GM12878 (cell line): ENCODE measurements at regions not wholly inside any gene's neighbourhood (a gene's known extent, or its start where the extent isn't known, plus 50 kb on each side); places are given as distances from the start of the nearest gene placed in this dataset.

ENCODE experiments used
- ATAC-seq: fragments of 200-7000 bp; cut with Tn5 transposase; 3 replicates; pipeline ENCODE4 v1.9.1; 2020; ENCODE audit warnings: mild to moderate bottlenecking, moderate library complexity
- BruUV-seq: library from RNA; stranded (reverse); fragments of 400-500 nt; replicated peaks from 2 replicates; lab custom pipeline; 2021; lab: Mats Ljungman, UMichigan
- CTCF ChIA-PET: fragments of 300-600 bp; sonication (Branson Sonifier 250); formaldehyde crosslinking; extraction: SDS; loops from one replicate; lab custom pipeline; 2021; ENCODE audit warnings: inconsistent platforms; lab: Yijun Ruan, JAX
- POLR2A ChIA-PET: fragments of 350-600 bp; formaldehyde crosslinking; extraction: SDS; loops from one replicate; lab custom pipeline; 2021; ENCODE audit warnings: inconsistent platforms; lab: Charles Lee
- RAD21 ChIA-PET: fragments of 300-600 bp; sonication (Branson Sonifier 250); formaldehyde crosslinking; loops from one replicate; lab custom pipeline; 2023; ENCODE audit warnings: antibody characterized with exemption; ENCODE audit not compliant: unreplicated experiment; lab: Charles Lee
- SMC1A ChIA-PET: fragments of 300-600 bp; sonication (Branson Sonifier 250); formaldehyde crosslinking; loops from one replicate; lab custom pipeline; 2023; ENCODE audit not compliant: unreplicated experiment, uncharacterized antibody; lab: Charles Lee
- DNase-seq: peaks from one replicate; pipeline ENCODE4 v3.0.0-alpha.2; 2011; ENCODE audit warnings: low read depth, low spot score
- FAIRE-seq: peaks from 3 replicates; lab custom pipeline; 2011; peaks lifted over from hg19 to GRCh38; lab: Jason Lieb, UNC
- H2AFZ ChIP-seq: 2 replicates; pipeline ENCODE4 v1.6.0; 2011; ENCODE audit warnings: low read depth, low read length, control low read depth; ENCODE audit not compliant: control insufficient read depth
- H3K27ac ChIP-seq: 2 replicates; pipeline ENCODE4 v1.5.1; 2011; ENCODE audit warnings: control low read depth; ENCODE audit not compliant: control insufficient read depth, insufficient read depth
- H3K27me3 ChIP-seq, 2 experiments: replicated peaks in 1 of 2; 2 replicates each; pipeline versions ENCODE4 v1.6.0 to v1.6.1; 2011; ENCODE audit warnings: low read length in 1 of 2; ENCODE audit not compliant: control insufficient read depth in 2 of 2, insufficient read depth in 2 of 2
- H3K36me3 ChIP-seq, 2 experiments: 2 replicates each; pipeline ENCODE4 v1.5.1; 2011; ENCODE audit warnings: low read length in 1 of 2; ENCODE audit not compliant: control insufficient read depth in 2 of 2, insufficient read depth in 2 of 2
- H3K4me1 ChIP-seq: 2 replicates; pipeline ENCODE4 v1.6.1; 2011; ENCODE audit warnings: mild to moderate bottlenecking, low read length, moderate library complexity, mixed read lengths; ENCODE audit not compliant: control insufficient read depth, insufficient read depth
- H3K4me2 ChIP-seq: 2 replicates; pipeline ENCODE4 v1.6.0; 2011; ENCODE audit warnings: control low read depth; ENCODE audit not compliant: control insufficient read depth, insufficient read depth
- H3K4me3 ChIP-seq: fragments of 200-600 bp; sonication (generic); 2 replicates; pipeline ENCODE4 v1.5.1; 2016
- H3K79me2 ChIP-seq: 2 replicates; pipeline ENCODE4 v1.6.0; 2011; ENCODE audit warnings: low read length; ENCODE audit not compliant: control insufficient read depth, insufficient read depth
- H3K9ac ChIP-seq: 2 replicates; pipeline ENCODE4 v1.8.0; 2011; ENCODE audit warnings: low read length, control low read depth, mixed read lengths; ENCODE audit not compliant: control insufficient read depth, insufficient read depth
- H3K9me3 ChIP-seq: replicated peaks from 3 replicates; pipeline ENCODE4 v1.5.1; 2011; ENCODE audit warnings: mild to moderate bottlenecking, low read length; ENCODE audit not compliant: control insufficient read depth, insufficient read depth
- H4K20me1 ChIP-seq: 2 replicates; pipeline ENCODE4 v1.6.0; 2011; ENCODE audit not compliant: control insufficient read depth, insufficient read depth
- BCL11A ChIP-seq: IDR thresholded peaks from 2 replicates; pipeline ENCODE4 v1.6.1; 2011; ENCODE audit warnings: low read depth, low read length
- CREB1 ChIP-seq: IDR thresholded peaks from 2 replicates; pipeline ENCODE4 v1.6.1; 2012; ENCODE audit warnings: low read depth, mild to moderate bottlenecking, inconsistent platforms
- E4F1 ChIP-seq: fragments of 450-650 bp; IDR thresholded peaks from 2 replicates; pipeline ENCODE4 v1.6.1; 2018; ENCODE audit warnings: borderline replicate concordance, mild to moderate bottlenecking; ENCODE audit not compliant: partially characterized antibody
- JUNB ChIP-seq: IDR thresholded peaks from 2 replicates; pipeline ENCODE4 v1.6.1; 2016; ENCODE audit warnings: antibody characterized with exemption, mild to moderate bottlenecking
- MAX ChIP-seq: IDR thresholded peaks from 2 replicates; pipeline ENCODE4 v1.6.1; 2012; ENCODE audit warnings: low read depth, low read length, improper control_type of control experiment
- MXI1 ChIP-seq: fragments of 150-350 bp; IDR thresholded peaks from 2 replicates; pipeline ENCODE4 v1.6.1; 2011; ENCODE audit warnings: low read depth, mild to moderate bottlenecking, inconsistent platforms, low read length, improper control_type of control experiment
- NKRF ChIP-seq: fragments of 450-650 bp; conservative IDR thresholded peaks from 2 replicates; pipeline ENCODE4 v1.6.1; 2017; ENCODE audit warnings: mild to moderate bottlenecking, moderate library complexity
- POLR2AphosphoS5 ChIP-seq: IDR thresholded peaks from 2 replicates; pipeline ENCODE4 v1.6.1; 2011; ENCODE audit warnings: mild to moderate bottlenecking, low read length, inconsistent platforms
- SMAD1 ChIP-seq: fragments of 450-650 bp; IDR thresholded peaks from 2 replicates; pipeline ENCODE4 v1.6.1; 2018; ENCODE audit warnings: mild to moderate bottlenecking, low read depth; ENCODE audit not compliant: partially characterized antibody
- SMARCA5 ChIP-seq: fragments of 450-650 bp; IDR thresholded peaks from 2 replicates; pipeline ENCODE4 v1.6.1; 2017; ENCODE audit warnings: mild to moderate bottlenecking
- SUPT20H ChIP-seq: IDR thresholded peaks from 2 replicates; pipeline ENCODE4 v1.6.1; 2011; ENCODE audit warnings: low read depth, mild to moderate bottlenecking, low read length, moderate library complexity, borderline replicate concordance; ENCODE audit not compliant: control insufficient read depth
- TAF1 ChIP-seq: IDR thresholded peaks from 2 replicates; pipeline ENCODE4 v1.6.1; 2011; ENCODE audit warnings: mild to moderate bottlenecking, low read depth, low read length, borderline replicate concordance
- ZBED1 ChIP-seq: IDR thresholded peaks from 2 replicates; pipeline ENCODE4 v1.6.1; 2016; ENCODE audit warnings: borderline replicate concordance
- WGBS: methylation state at CpG from one replicate; pipeline ENCODE4 v1.1.6; 2016; ENCODE audit warnings: low lambda C conversion rate; ENCODE audit not compliant: insufficient replicate concordance, insufficient coverage; ENCODE audit errors: missing lambda C conversion rate; 5-methylcytosine and 5-hydroxymethylcytosine counted together
- in situ Hi-C: fragments of 300-500 bp; cut with MboI; formaldehyde crosslinking; loops from 9 replicates; pipeline ENCODE4 v1.14.3; 2018; ENCODE audit warnings: mixed read lengths
- intact Hi-C: fragments of 100-400 bp; cut with micrococcal nuclease; formaldehyde crosslinking; loops from one replicate; pipeline ENCODE4 v1.14.2; 2022; ENCODE audit not compliant: unreplicated experiment

GRCh38 chr12:91883811-91884210, 261.8 kb downstream of the BTG1 start:
- in situ Hi-C loops (no loop called here), intact Hi-C loops (no loop called here)
- no peaks in the 10 kb centered on the region for H4K20me1 ChIP-seq
- RAD21 ChIA-PET: no interaction called here
- H3K4me2 ChIP-seq: no peak overlapping the region
- no peak overlapping the region for H3K4me3 ChIP-seq
- no peaks in the 10 kb centered on the region for H3K4me1 ChIP-seq
- BruUV-seq: no TSS peak
- no peak for TF ChIP-seq TAF1
- TF ChIP-seq JUNB: no peak
- no peak for TF ChIP-seq MAX
- 60% methylated on average over 4 of the region's 4 CpGs for WGBS
- H3K79me2 ChIP-seq: no peaks in the 10 kb centered on the region
- H3K9me3 ChIP-seq: no peaks in the 10 kb centered on the region
- H3K27me3 ChIP-seq: no peaks in the 10 kb centered on the region
- no peak overlapping the region for H3K27ac ChIP-seq
- POLR2A ChIA-PET: no interaction called here
- ATAC-seq: no peak
- SMC1A ChIA-PET: interaction anchor here (0.6 to 1.5 kb wide), 4 partner anchors 9 to 525 kb away, joined by 3 to 4 read pairs (median 3); no protein-coding TSS in a partner anchor
- H3K36me3 ChIP-seq: no peaks in the 10 kb centered on the region
- H3K9ac ChIP-seq: no peak overlapping the region
- no peak overlapping the region for H2AFZ ChIP-seq
- DNase-seq: no peak
- no peak for FAIRE-seq
- CTCF ChIA-PET: interaction anchor here (0.8 to 1.8 kb wide), 2 partner anchors 17 to 33 kb away, joined by 5 read pairs; no protein-coding TSS in a partner anchor

GRCh38 chr12:91882910-91883309, 262.7 kb downstream of the BTG1 start:
- in situ Hi-C loops: no loop called here
- H3K27me3 ChIP-seq: no peaks in the 10 kb centered on the region
- TF ChIP-seq ZBED1 (no peak), SMAD1 (no peak), SUPT20H (no peak), NKRF (no peak), BCL11A (no peak), CREB1 (no peak), E4F1 (no peak), POLR2AphosphoS5 (no peak), SMARCA5 (no peak), MXI1 (no peak)

More at GRCh38 chr12:91882910-91883309, 262.7 kb downstream of the BTG1 start:
- BruUV-seq: no TSS peak
- H3K9me3 ChIP-seq: no peaks in the 10 kb centered on the region
- no peak overlapping the region for H3K4me2 ChIP-seq
- H3K27ac ChIP-seq: no peak overlapping the region
- CTCF ChIA-PET: interaction anchor here (1.8 kb wide), 1 partner anchor 16 kb away, joined by 5 read pairs; no protein-coding TSS in a partner anchor
- no peaks in the 10 kb centered on the region for H4K20me1 ChIP-seq
- H3K9ac ChIP-seq: no peak overlapping the region
- 55% methylated on average over 4 of the region's 4 CpGs for WGBS
- no peak for FAIRE-seq
- H3K36me3 ChIP-seq: no peaks in the 10 kb centered on the region
- H3K79me2 ChIP-seq: no peaks in the 10 kb centered on the region
- POLR2A ChIA-PET: no interaction called here
- RAD21 ChIA-PET: no interaction called here
- ATAC-seq: no peak
- SMC1A ChIA-PET: interaction anchor here (1.0 to 1.5 kb wide), 2 partner anchors 16 to 526 kb away, joined by 3 read pairs; no protein-coding TSS in a partner anchor
- no peak overlapping the region for H2AFZ ChIP-seq
- intact Hi-C loops: no loop called here
- no peak for DNase-seq
- H3K4me1 ChIP-seq: no peaks in the 10 kb centered on the region
- no peak overlapping the region for H3K4me3 ChIP-seq
